HepG2 (cell line): ENCODE measurements at regions not wholly inside any gene's neighbourhood (a gene's known extent, or its start where the extent isn't known, plus 50 kb on each side); places are given as distances from the start of the nearest gene placed in this dataset.

Experiments used
- ATAC-seq: fragments of 200-7000 bp; cut with Tn5 transposase; 3 replicates; pipeline ENCODE4 v1.9.1; 2020; ENCODE audit warnings: mild to moderate bottlenecking, moderate library complexity
- BruUV-seq: library from RNA; stranded (reverse); fragments of 400-500 nt; replicated peaks from 2 replicates; lab custom pipeline; 2021; lab: Mats Ljungman, UMichigan
- CTCF ChIA-PET: fragments of 300-600 bp; formaldehyde crosslinking; extraction: SDS; loops from one replicate; lab custom pipeline; 2021; ENCODE audit warnings: low total read pairs, inconsistent platforms, low intra/inter-chr PET ratio; lab: Yijun Ruan, JAX
- POLR2A ChIA-PET: fragments of 350-600 bp; sonication (Branson Sonifier 250); formaldehyde crosslinking; loops from one replicate; lab custom pipeline; 2020; ENCODE audit warnings: antibody characterized with exemption, inconsistent platforms; lab: Yijun Ruan, JAX
- DNase-seq: peaks from one replicate; pipeline ENCODE4 v3.0.0-alpha.2; 2015; ENCODE audit warnings: low spot score
- FAIRE-seq: peaks from 3 replicates; lab custom pipeline; 2011; peaks lifted over from hg19 to GRCh38; lab: Jason Lieb, UNC
- H2AFZ ChIP-seq: one replicate; pipeline ENCODE4 v1.6.1; 2011; ENCODE audit warnings: low read length, inconsistent platforms
- H3K27ac ChIP-seq: fragments of 300-600 bp; 3 replicates; pipeline ENCODE4 v1.8.0; 2011; ENCODE audit warnings: mixed run types, mild to moderate bottlenecking, mixed read lengths, low read length, inconsistent platforms; ENCODE audit not compliant: insufficient read depth; ENCODE audit errors: extremely low read length
- H3K27me3 ChIP-seq, 2 experiments: fragments of 200-600 bp in 1 of 2; 2 replicates in 1 of 2; 3 replicates in 1 of 2; pipeline versions ENCODE4 v1.6.0 to v1.8.0; 2011; ENCODE audit warnings: low read length in 2 of 2, mild to moderate bottlenecking in 2 of 2, moderate library complexity in 2 of 2, inconsistent platforms in 1 of 2; ENCODE audit not compliant: insufficient read depth in 2 of 2, control insufficient read depth in 1 of 2
- H3K36me3 ChIP-seq, 2 experiments: fragments of 200-600 bp in 1 of 2; replicated peaks in 1 of 2; 2 replicates in 1 of 2; 3 replicates in 1 of 2; pipeline versions ENCODE4 v1.5.1 to v1.8.0; 2011; ENCODE audit warnings: low read length in 2 of 2, inconsistent platforms in 1 of 2; ENCODE audit not compliant: insufficient read depth in 2 of 2, control insufficient read depth in 1 of 2
- H3K4me1 ChIP-seq: 2 replicates; pipeline ENCODE4 v1.5.1; 2012; ENCODE audit warnings: low read length, inconsistent platforms; ENCODE audit not compliant: insufficient read depth
- H3K4me2 ChIP-seq: 2 replicates; pipeline ENCODE4 v1.6.0; 2011; ENCODE audit warnings: low read depth, low read length, inconsistent platforms
- H3K4me3 ChIP-seq, 3 experiments: fragments of 200-600 bp in 1 of 3; sonication (generic), shearing (Covaris generic) in 1 of 3; replicated peaks in 1 of 3; 2 replicates each; pipeline ENCODE4 v1.5.1; 2011 to 2016; ENCODE audit warnings: low read length in 3 of 3, inconsistent platforms in 2 of 3, low read depth in 2 of 3, mild to moderate bottlenecking in 2 of 3, control low read depth in 1 of 3, mixed read lengths in 1 of 3; ENCODE audit not compliant: insufficient read depth in 1 of 3
- H3K79me2 ChIP-seq: one replicate; pipeline ENCODE4 v1.6.1; 2011; ENCODE audit warnings: low read length, inconsistent platforms; ENCODE audit not compliant: insufficient read depth
- H3K9ac ChIP-seq: 2 replicates; pipeline ENCODE4 v1.6.0; 2011; ENCODE audit warnings: mild to moderate bottlenecking, low read depth, low read length, inconsistent platforms; ENCODE audit not compliant: insufficient read depth
- H3K9me3 ChIP-seq: 2 replicates; pipeline ENCODE4 v1.5.1; 2012; ENCODE audit warnings: mild to moderate bottlenecking, low read length
- H4K20me1 ChIP-seq: 2 replicates; pipeline ENCODE4 v1.6.0; 2011; ENCODE audit warnings: inconsistent platforms, mild to moderate bottlenecking, low read length, moderate library complexity; ENCODE audit not compliant: insufficient read depth
- HNRNPL ChIP-seq: fragments of 200-400 bp; formaldehyde crosslinking; IDR thresholded peaks from 2 replicates; pipeline ENCODE4 v1.6.1; 2017; ENCODE audit warnings: mild to moderate bottlenecking, low read depth, low read length
- MAFF ChIP-seq: IDR thresholded peaks from 2 replicates; pipeline ENCODE4 v1.6.1; 2011; ENCODE audit warnings: low read depth, low read length, improper control_type of control experiment
- MAFK ChIP-seq, 2 experiments: IDR thresholded peaks in 1 of 2; conservative IDR thresholded peaks in 1 of 2; 2 replicates each; pipeline ENCODE4 v1.6.1; 2011; ENCODE audit warnings: improper control_type of control experiment in 2 of 2, low read length in 2 of 2
- PRMT3 ChIP-seq: sonication (generic); formaldehyde crosslinking; IDR thresholded peaks from 2 replicates; pipeline ENCODE4 v1.8.1; 2022; ENCODE audit warnings: low read depth, mild to moderate bottlenecking, moderate library complexity, missing genetic modification reagents, borderline replicate concordance
- REXO4 ChIP-seq: sonication (generic); formaldehyde crosslinking; IDR thresholded peaks from 2 replicates; pipeline ENCODE4 v1.8.0; 2022; ENCODE audit warnings: missing genetic modification reagents, mild to moderate bottlenecking, borderline replicate concordance
- TAF15 ChIP-seq: fragments of 200-400 bp; formaldehyde crosslinking; IDR thresholded peaks from one replicate; pipeline ENCODE4 v1.6.1; 2018; ENCODE audit warnings: mild to moderate bottlenecking, low read depth, low read length; ENCODE audit not compliant: poor library complexity, severe bottlenecking
- TEAD3 ChIP-seq: optimal IDR thresholded peaks from 2 replicates; pipeline ENCODE3; 2016; ENCODE audit warnings: borderline replicate concordance
- ZNF253 ChIP-seq: sonication (generic); formaldehyde crosslinking; IDR thresholded peaks from 2 replicates; pipeline ENCODE4 v1.8.0; 2022; ENCODE audit warnings: mild to moderate bottlenecking, missing genetic modification reagents, borderline replicate concordance
- WGBS: methylation state at CpG from one replicate; pipeline ENCODE4 v1.1.6; 2017; ENCODE audit warnings: low lambda C conversion rate; 5-methylcytosine and 5-hydroxymethylcytosine counted together
- in situ Hi-C: cut with HindIII; loops from 2 replicates; pipeline ENCODE4 v1.10.0; 2017; ENCODE audit warnings: low pct_unique_long_range_greater_than_20kb; ENCODE audit not compliant: extremely low pct_ligation_motif_present
- intact Hi-C: fragments of 100-400 bp; cut with micrococcal nuclease; formaldehyde crosslinking; loops from one replicate; pipeline ENCODE4 v1.10.0; 2022; ENCODE audit not compliant: unreplicated experiment
- TF ChIP-seq, protein P1 (sequence below): sonication (generic); formaldehyde crosslinking; IDR thresholded peaks from 2 replicates; pipeline ENCODE4 v1.5.0; 2020; ENCODE audit warnings: mild to moderate bottlenecking, missing genetic modification reagents, borderline replicate concordance

DNA sequence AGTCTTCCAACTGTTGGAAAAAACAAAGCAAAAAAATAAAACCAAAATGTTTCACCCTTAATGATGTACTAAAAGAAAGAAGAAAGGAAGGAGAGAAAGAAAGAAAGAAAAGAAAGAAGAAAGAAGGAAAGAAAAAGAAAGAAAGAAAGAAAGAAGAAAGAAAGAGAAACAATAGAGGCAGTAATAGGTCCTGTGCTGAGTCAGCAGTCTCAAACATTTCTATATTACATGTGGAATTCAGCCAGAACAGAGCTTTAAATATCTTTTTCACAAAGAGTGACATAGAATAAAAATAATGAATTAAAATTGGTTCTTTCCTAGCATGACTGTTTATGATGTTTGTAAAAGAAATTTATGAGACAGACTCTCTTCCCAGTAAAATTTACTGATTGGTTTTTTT, 1135.3 kb upstream of the CDH8 start:
- no TSS peak for BruUV-seq
- TF ChIP-seq TEAD3 (no peak), MAFK (conservative IDR thresholded peaks at IDR 0.05 in 1 of 2, IDR thresholded peaks at IDR 0.05 in 1 of 2; ENCODE audit: low read length in 2 of 2) (peak; percentile 83 to 93), MAFF (peak; percentile 85)
- CTCF ChIA-PET: no interaction called here
- POLR2A ChIA-PET: no interaction called here
- Histone ChIP-seq H3K9me3 (peaks cover 91% of the 10 kb centered on the region), H2AFZ (no peak overlapping the region), H3K9ac (no peak overlapping the region), H3K36me3 (no peaks in the 10 kb centered on the region), H3K4me1 (no peaks in the 10 kb centered on the region), H3K27ac (no peak overlapping the region), H4K20me1 (no peaks in the 10 kb centered on the region), H3K4me3 (no peak overlapping the region), H3K79me2 (no peaks in the 10 kb centered on the region), H3K27me3 (no peaks in the 10 kb centered on the region), H3K4me2 (no peak overlapping the region)
- ATAC-seq (no peak), DNase-seq (no peak), FAIRE-seq (no peak)
- intact Hi-C loops: no loop called here
- in situ Hi-C loops: no loop called here

DNA sequence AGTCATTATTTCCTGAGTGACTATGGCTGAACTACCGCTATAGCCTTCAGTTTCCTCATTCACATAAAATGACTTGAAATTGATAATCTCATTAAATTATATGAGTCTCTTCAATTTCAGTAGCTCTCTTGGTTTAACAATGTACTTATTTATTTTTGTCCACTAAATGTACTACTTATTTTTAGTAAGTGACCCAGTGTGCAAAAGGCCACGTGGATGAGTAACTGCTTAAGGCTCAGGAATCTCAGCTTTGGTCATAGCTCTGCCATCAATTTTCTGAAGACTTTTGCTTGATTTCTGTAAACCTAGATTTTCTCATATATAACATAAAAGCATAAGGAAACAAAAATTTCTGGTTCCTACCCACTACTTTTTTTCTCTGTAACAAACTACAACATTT, 1132.9 kb upstream of the CDH8 start:
- H3K36me3 ChIP-seq: no peaks in the 10 kb centered on the region
- intact Hi-C loops: no loop called here
- H3K9ac ChIP-seq: no peak overlapping the region
- ATAC-seq (no peak), FAIRE-seq (no peak), DNase-seq (no peak)
- peaks cover 87% of the 10 kb centered on the region for H3K9me3 ChIP-seq
- CTCF ChIA-PET: no interaction called here
- POLR2A ChIA-PET: no interaction called here
- no peaks in the 10 kb centered on the region for H3K27me3 ChIP-seq
- H3K4me3 ChIP-seq: no peak overlapping the region
- H3K79me2 ChIP-seq: no peaks in the 10 kb centered on the region
- in situ Hi-C loops: no loop called here
- 46% methylated on average over 2 of the region's 2 CpGs for WGBS
- H3K4me1 ChIP-seq: no peaks in the 10 kb centered on the region
- H2AFZ ChIP-seq: no peak overlapping the region
- no peak overlapping the region for H3K27ac ChIP-seq
- BruUV-seq: no TSS peak
- H4K20me1 ChIP-seq: no peaks in the 10 kb centered on the region
- no peak overlapping the region for H3K4me2 ChIP-seq
- TF ChIP-seq, protein P1, sequence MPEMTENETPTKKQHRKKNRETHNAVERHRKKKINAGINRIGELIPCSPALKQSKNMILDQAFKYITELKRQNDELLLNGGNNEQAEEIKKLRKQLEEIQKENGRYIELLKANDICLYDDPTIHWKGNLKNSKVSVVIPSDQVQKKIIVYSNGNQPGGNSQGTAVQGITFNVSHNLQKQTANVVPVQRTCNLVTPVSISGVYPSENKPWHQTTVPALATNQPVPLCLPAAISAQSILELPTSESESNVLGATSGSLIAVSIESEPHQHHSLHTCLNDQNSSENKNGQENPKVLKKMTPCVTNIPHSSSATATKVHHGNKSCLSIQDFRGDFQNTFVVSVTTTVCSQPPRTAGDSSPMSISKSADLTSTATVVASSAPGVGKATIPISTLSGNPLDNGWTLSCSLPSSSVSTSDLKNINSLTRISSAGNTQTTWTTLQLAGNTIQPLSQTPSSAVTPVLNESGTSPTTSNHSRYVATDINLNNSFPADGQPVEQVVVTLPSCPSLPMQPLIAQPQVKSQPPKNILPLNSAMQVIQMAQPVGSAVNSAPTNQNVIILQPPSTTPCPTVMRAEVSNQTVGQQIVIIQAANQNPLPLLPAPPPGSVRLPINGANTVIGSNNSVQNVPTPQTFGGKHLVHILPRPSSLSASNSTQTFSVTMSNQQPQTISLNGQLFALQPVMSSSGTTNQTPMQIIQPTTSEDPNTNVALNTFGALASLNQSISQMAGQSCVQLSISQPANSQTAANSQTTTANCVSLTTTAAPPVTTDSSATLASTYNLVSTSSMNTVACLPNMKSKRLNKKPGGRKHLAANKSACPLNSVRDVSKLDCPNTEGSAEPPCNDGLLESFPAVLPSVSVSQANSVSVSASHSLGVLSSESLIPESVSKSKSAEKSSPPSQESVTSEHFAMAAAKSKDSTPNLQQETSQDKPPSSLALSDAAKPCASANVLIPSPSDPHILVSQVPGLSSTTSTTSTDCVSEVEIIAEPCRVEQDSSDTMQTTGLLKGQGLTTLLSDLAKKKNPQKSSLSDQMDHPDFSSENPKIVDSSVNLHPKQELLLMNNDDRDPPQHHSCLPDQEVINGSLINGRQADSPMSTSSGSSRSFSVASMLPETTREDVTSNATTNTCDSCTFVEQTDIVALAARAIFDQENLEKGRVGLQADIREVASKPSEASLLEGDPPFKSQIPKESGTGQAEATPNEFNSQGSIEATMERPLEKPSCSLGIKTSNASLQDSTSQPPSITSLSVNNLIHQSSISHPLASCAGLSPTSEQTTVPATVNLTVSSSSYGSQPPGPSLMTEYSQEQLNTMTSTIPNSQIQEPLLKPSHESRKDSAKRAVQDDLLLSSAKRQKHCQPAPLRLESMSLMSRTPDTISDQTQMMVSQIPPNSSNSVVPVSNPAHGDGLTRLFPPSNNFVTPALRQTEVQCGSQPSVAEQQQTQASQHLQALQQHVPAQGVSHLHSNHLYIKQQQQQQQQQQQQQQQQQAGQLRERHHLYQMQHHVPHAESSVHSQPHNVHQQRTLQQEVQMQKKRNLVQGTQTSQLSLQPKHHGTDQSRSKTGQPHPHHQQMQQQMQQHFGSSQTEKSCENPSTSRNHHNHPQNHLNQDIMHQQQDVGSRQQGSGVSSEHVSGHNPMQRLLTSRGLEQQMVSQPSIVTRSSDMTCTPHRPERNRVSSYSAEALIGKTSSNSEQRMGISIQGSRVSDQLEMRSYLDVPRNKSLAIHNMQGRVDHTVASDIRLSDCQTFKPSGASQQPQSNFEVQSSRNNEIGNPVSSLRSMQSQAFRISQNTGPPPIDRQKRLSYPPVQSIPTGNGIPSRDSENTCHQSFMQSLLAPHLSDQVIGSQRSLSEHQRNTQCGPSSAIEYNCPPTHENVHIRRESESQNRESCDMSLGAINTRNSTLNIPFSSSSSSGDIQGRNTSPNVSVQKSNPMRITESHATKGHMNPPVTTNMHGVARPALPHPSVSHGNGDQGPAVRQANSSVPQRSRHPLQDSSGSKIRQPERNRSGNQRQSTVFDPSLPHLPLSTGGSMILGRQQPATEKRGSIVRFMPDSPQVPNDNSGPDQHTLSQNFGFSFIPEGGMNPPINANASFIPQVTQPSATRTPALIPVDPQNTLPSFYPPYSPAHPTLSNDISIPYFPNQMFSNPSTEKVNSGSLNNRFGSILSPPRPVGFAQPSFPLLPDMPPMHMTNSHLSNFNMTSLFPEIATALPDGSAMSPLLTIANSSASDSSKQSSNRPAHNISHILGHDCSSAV (CRISPR knock-in tag): no peak
- no peak for TF ChIP-seq REXO4 (CRISPR knock-in tag)
- no peak for TF ChIP-seq PRMT3
- TF ChIP-seq ZNF253 (CRISPR knock-in tag): no peak
- no peak for TF ChIP-seq TAF15
- TF ChIP-seq HNRNPL: no peak
